HG03095 (cell line): ENCODE measurements at regions not wholly inside any gene's neighbourhood (a gene's known extent, or its start where the extent isn't known, plus 50 kb on each side); places are given as distances from the start of the nearest gene placed in this dataset.
"Not testable (repeated sequence)": the region's sequence is repeated elsewhere in the genome, so short reads cannot be mapped to it uniquely, and the experiment has no call there.

ENCODE experiments used
- ATAC-seq: cut with Tn5 transposase; IDR thresholded peaks from one replicate; pipeline ENCODE4 v1.9.1; 2021; ENCODE audit warnings: moderate library complexity; ENCODE audit not compliant: unreplicated experiment

- no peak for ATAC-seq
Observed at GRCh38 chr5:52010454-52010853, 627.2 kb downstream of the ISL1 start.

GRCh38 chr5:52013523-52013922 lies 630.3 kb downstream of the ISL1 start:
- ATAC-seq, result no peak

GRCh38 chr5:52015760-52016159 lies 632.5 kb downstream of the ISL1 start:
- ATAC-seq, result no peak

GRCh38 chr5:52017567-52017966 lies 634.3 kb downstream of the ISL1 start:
- ATAC-seq, result no peak

- ATAC-seq, result no peak
Observed at GRCh38 chr5:52024359-52024758, 641.1 kb downstream of the ISL1 start.

- not testable (repeated sequence) for ATAC-seq
Observed at GRCh38 chr5:52029836-52030235, 646.6 kb downstream of the ISL1 start.

- ATAC-seq, result no peak
Observed at GRCh38 chr5:52041842-52042241, 658.6 kb downstream of the ISL1 start.

GRCh38 chr5:52043137-52043536 lies 659.9 kb downstream of the ISL1 start:
- no peak for ATAC-seq

- no peak for ATAC-seq
Observed at GRCh38 chr5:52043543-52043942, 660.3 kb downstream of the ISL1 start.

GRCh38 chr5:52051759-52052158 lies 668.5 kb downstream of the ISL1 start:
- ATAC-seq, result no peak

- no peak for ATAC-seq
Observed at GRCh38 chr5:52063186-52063585, 679.9 kb downstream of the ISL1 start.

GRCh38 chr5:52065182-52065581 lies 681.9 kb downstream of the ISL1 start:
- no peak for ATAC-seq

GRCh38 chr5:52069997-52070396 lies 686.7 kb downstream of the ISL1 start:
- no peak for ATAC-seq

GRCh38 chr5:52073993-52074689 lies 690.9 kb downstream of the ISL1 start:
- ATAC-seq, result no peak

GRCh38 chr5:52077941-52078815 lies 694.9 kb downstream of the ISL1 start:
- no peak for ATAC-seq

- not testable (repeated sequence) for ATAC-seq
Observed at GRCh38 chr5:52102311-52102710, 685.4 kb upstream of the ITGA1 start.

GRCh38 chr5:52107210-52107905 lies 680.4 kb upstream of the ITGA1 start:
- no peak for ATAC-seq

GRCh38 chr5:52119768-52120167 lies 667.9 kb upstream of the ITGA1 start:
- no peak for ATAC-seq

- no peak for ATAC-seq
Observed at GRCh38 chr5:52132053-52132452, 655.7 kb upstream of the ITGA1 start.

GRCh38 chr5:52134013-52134650 lies 653.6 kb upstream of the ITGA1 start:
- ATAC-seq, result no peak
